GM21717 (cell line): ENCODE measurements at regions not wholly inside any gene's neighbourhood (a gene's known extent, or its start where the extent isn't known, plus 50 kb on each side); places are given as distances from the start of the nearest gene placed in this dataset.

ENCODE experiments used
- ATAC-seq: cut with Tn5 transposase; IDR thresholded peaks from one replicate; pipeline ENCODE4 v1.9.1; 2021; ENCODE audit warnings: mild to moderate bottlenecking, moderate library complexity; ENCODE audit not compliant: unreplicated experiment

DNA sequence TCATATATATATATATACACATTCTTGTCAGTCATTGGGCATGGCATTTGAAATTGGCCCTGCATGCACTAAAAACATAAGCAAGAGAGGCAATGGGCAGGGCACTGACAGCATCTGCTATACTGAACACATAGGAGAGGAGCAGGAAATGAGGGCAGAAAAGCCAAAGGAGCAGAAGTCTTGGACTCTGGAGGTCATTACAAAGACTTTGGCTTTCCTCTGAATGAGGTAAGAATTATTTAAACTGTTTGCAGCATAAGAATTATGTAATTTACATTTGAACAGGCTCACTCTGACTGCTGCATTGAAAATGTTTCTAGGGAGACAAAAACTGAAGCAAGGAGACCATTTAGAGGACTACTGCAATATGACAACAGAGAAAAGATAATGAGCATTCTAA lies 396.5 kb downstream of the PRDM5 start:
- ATAC-seq, result no peak

DNA sequence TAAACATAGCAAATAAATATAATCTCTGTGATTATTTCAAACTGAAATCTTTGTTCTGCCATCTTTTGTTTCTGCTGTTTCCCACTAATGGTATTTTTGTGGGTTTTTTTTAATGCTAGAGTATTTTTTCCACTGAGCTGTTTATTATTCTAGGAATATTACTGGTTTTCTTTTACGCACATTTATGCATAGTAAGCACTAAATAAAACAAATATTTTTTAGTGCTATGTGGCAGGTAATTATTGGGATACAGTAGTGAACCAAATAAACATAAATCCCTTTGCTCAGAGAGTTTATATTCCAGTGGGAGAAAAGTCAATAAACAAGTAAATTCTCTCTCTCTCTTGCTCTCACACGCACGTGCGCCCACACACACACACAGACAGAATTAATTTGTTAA lies 397.4 kb downstream of the PRDM5 start:
- ATAC-seq, result no peak

- no peak for ATAC-seq
Observed at GRCh38 chr4:120524237-120524636, 398.3 kb downstream of the PRDM5 start.

GRCh38 chr4:120520761-120521160 lies 401.8 kb downstream of the PRDM5 start:
- ATAC-seq, result no peak

DNA sequence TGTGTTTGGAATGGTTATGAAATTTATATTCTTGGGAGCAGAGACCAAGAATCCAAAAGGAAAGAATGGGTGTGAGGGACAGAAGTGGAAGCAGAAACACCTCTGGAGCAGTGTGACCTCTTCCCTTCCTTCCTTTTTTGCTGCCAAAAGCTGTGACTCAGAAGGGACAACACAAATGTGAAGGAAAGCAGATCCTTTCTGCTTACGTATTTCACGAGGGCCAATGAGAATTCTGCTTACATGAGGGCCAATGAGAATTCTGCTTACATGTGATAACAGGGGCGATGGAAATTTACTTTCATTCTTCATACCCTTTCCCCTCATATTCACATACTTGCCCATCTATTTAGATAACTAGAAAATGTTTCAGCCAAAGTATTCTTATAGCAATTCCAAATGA lies 404.6 kb downstream of the PRDM5 start:
- peak; percentile 52 for ATAC-seq

DNA sequence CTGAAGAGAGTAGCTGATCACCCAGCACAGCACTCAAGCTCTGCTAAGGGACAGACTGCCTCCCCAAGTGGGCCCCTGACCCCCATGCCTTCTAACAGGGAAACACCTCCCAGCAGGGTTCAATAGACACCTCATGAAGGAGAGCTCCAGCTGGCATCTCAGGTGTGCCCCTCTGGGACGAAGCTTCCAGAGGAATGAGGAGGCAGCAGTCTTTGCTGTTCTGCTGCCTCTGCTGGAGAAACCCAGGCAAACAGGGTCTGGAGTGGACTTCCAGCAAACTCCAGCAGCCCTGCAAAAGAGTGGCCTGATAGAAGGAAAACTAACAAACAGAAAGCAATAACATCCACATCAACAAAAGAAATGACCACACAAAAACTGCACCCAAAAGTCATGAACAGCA lies 412.8 kb downstream of the PRDM5 start:
- no peak for ATAC-seq

- ATAC-seq, result no peak
Observed at GRCh38 chr4:120509222-120509621, 413.3 kb downstream of the PRDM5 start.

- no peak for ATAC-seq
Observed at GRCh38 chr4:120508036-120508435, 414.5 kb downstream of the PRDM5 start.

- ATAC-seq, result no peak
Observed at GRCh38 chr4:120506536-120506935, 416.0 kb downstream of the PRDM5 start.

- no peak for ATAC-seq
Observed at GRCh38 chr4:120498678-120499077, 423.8 kb downstream of the PRDM5 start.

- no peak for ATAC-seq
Observed at GRCh38 chr4:120491481-120491880, 424.8 kb upstream of the MAD2L1 start.

DNA sequence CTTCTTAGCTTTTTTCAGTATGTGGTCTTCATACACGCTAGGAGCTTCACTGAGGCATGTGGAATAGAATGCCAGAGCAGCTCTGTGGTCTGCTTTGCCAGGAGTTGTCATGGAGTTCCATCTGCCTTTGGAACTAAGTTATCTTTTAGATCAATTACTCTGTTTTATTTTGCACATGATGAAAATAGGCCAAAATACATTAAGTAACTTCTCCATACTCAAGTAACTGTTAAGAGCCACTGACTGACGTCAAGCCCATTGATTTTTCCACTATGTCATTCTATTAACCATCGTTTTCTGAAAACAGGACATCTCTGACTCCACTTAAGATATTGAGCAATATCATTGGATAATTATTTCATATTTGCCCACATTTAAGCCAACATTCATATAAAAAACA lies 415.1 kb upstream of the MAD2L1 start:
- ATAC-seq, result no peak

GRCh38 chr4:120472447-120473131 lies 405.9 kb upstream of the MAD2L1 start:
- ATAC-seq, result no peak

DNA sequence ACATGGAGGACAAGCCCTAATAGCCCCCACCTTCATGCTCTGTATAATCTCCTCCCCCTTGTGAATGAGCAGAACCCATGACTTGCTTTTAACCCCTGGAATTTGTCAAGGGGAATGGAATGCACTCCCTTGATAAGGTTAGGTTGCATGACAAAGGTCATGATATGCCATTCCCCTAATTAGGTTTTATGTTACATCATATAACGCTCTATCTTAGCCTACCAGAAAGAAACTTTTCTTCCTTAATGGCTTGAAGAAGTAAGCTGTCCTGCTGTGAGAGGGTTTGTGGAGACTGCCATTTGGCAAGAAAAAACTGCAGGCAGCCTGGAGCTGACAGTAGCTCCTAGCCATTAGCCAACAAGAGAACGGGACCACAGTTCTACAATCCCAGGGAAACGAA lies 399.8 kb upstream of the MAD2L1 start:
- no peak for ATAC-seq

DNA sequence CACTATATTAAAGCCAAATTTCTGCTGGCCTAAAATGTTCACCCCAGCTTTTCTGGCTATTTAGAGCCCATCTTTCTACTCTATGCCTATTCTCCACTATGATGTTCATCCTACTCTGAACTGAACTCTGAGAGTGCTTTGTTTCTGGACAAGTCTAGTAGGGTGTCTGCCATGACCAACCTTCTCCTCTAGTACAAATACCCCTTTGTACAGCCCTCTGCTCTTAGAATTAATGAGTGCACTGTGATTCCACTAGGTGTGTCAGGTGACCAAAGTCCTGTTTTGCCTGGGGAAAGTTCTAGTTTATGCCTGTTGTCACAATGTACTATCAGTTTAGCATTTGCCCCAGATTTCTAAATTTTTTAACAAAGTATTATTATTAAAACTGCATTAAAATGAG lies 388.1 kb upstream of the MAD2L1 start:
- ATAC-seq, result no peak

GRCh38 chr4:120452536-120452935 lies 385.9 kb upstream of the MAD2L1 start:
- ATAC-seq, result no peak

GRCh38 chr4:120452001-120452400 lies 385.4 kb upstream of the MAD2L1 start:
- no peak for ATAC-seq

- no peak for ATAC-seq
Observed at GRCh38 chr4:120447774-120448173, 381.1 kb upstream of the MAD2L1 start.

- ATAC-seq, result peak; percentile 99
Observed at GRCh38 chr4:120446051-120446567, 379.5 kb upstream of the MAD2L1 start.

- no peak for ATAC-seq
Observed at GRCh38 chr4:120445186-120445585, 378.5 kb upstream of the MAD2L1 start.

DNA sequence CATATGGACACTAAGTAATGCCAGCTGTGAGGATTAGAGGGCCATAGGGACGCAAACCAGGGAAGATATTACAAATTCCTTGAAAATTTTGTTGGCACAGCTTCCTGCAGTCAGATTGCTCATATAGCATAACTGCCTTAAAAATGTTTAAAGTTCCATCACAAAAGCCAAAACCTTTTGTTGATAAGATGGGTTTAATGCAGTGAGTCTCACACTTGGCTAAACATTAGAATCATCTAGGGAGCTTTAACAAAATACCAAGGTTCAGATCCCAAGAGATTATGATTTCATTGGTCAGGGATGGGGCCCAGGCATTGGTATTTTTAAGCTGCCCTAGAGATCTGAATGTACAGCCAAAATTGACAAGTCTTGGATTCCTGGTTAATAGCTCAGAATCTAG lies 376.5 kb upstream of the MAD2L1 start:
- no peak for ATAC-seq

- no peak for ATAC-seq
Observed at GRCh38 chr4:120440730-120441129, 374.1 kb upstream of the MAD2L1 start.

- no peak for ATAC-seq
Observed at GRCh38 chr4:120435179-120435578, 368.5 kb upstream of the MAD2L1 start.
